NCI-H345 treated with DMSO at 0.1 percent for 48 hours (cell line): ENCODE measurements at regions not wholly inside any gene's neighbourhood (a gene's known extent, or its start where the extent isn't known, plus 50 kb on each side); places are given as distances from the start of the nearest gene placed in this dataset.
"Not testable (repeated sequence)": the region's sequence is repeated elsewhere in the genome, so short reads cannot be mapped to it uniquely, and the experiment has no call there.

Experiments used
- DNase-seq: peaks from one replicate; lab custom pipeline; 2025; ENCODE audit not compliant: unreplicated experiment; lab: John Stamatoyannopoulos, UW

GRCh38 chrX:137212078-137212632, 178.4 kb upstream of the GPR101 start:
- no peak for DNase-seq

GRCh38 chrX:137198040-137198439, 164.2 kb upstream of the GPR101 start:
- no peak for DNase-seq

- no peak for DNase-seq
Measured at GRCh38 chrX:137195991-137196390, 162.2 kb upstream of the GPR101 start.

DNA sequence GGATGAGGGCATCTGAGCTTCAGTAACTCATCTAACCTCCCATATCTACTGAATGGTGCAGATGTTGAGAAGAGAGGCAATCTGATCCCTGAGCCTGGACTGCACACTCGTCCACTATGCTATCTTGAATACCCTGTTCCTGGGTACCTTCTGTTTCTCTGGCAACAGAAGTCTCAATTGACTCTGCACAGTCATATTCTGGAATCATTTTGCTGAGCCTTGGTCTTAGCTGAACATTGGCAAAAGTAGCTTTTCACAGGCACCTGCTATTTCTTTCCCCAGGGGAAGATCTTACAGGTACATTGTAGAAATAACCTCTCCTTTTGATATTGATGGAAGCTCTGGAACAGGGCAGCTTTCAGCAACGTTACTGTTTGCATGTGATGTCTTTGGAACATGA, 161.5 kb upstream of the GPR101 start:
- DNase-seq = no peak

GRCh38 chrX:137194164-137194563, 160.4 kb upstream of the GPR101 start:
- DNase-seq = peak; percentile 1

GRCh38 chrX:137187540-137187939, 153.7 kb upstream of the GPR101 start:
- no peak for DNase-seq

GRCh38 chrX:137178392-137178791, 144.6 kb upstream of the GPR101 start:
- no peak for DNase-seq

DNA sequence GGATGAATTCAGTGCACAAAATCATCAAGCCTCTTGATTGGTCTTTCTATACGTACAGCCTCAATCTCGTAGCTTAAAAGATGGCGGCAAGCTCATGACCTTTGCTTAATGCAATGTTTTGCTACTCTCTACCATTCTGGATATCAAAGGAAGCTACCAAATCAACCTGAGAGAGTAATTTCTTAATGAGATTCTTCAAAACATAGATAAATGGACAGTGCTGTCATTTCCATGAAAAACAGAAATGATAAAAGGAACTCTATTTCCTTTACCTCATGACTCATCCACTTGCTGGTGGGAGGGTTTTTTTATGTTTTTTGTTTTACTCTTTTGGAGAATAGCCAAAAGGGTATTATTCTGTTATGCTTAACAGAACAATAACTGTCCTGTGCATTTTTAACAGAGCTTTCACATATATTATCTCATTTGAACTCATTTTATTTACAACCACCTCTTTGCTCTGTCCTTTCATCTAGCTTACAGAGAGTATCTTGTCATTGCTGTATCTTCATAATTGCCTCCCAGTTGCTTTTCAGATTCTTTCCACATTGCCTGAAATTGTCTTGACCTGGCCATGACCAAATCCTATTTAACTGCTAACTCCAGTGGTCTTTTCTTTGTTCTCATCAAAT, 138.6 kb upstream of the GPR101 start:
- no peak for DNase-seq

- no peak for DNase-seq
Measured at GRCh38 chrX:137171626-137172025, 137.8 kb upstream of the GPR101 start.

- no peak for DNase-seq
Measured at GRCh38 chrX:137166591-137166990, 132.8 kb upstream of the GPR101 start.

DNA sequence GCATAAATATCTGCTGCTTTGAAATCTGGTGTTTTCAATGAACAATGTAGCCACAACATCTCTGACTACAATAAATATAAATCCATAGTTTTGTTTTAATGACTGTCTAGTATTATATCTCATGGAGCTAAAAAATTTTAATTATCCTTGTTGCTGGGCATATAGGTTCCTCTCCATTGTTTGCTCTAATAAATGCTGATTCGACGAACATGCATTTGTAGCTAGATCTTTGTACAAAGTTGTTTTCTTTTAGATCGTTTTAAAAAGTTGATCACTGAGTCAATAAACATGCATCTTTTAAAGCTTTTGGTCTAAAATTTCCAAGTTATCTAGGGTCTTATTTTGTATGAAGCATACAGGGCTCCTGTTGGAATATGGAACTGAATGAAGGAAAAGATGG, 130.5 kb upstream of the GPR101 start:
- no peak for DNase-seq

GRCh38 chrX:137151403-137151802, 117.6 kb upstream of the GPR101 start:
- no peak for DNase-seq

GRCh38 chrX:137143864-137144263, 110.1 kb upstream of the GPR101 start:
- no peak for DNase-seq

DNA sequence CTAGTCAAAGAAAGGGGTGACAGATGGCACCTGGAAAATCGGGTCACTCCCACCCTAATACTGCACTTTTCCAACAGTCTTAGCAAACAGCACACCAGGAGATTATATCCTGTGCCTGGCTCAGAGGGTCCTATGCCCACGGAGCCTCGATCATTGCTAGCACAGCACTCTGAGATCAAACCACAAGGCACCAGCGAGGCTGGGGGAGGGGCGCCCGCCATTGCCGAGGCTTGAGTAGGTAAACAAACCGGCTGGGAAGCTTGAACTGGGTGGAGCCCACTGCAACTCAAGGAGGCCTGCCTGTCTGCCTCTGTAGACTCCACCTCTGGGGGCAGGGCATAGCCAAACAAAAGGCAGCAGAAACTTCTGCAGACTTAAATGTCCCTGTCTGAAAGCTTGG, 88.9 kb upstream of the GPR101 start:
- DNase-seq = not testable (repeated sequence)

- no peak for DNase-seq
Measured at GRCh38 chrX:137119049-137119448, 85.3 kb upstream of the GPR101 start.

- DNase-seq = no peak
Measured at GRCh38 chrX:137118536-137118935, 84.7 kb upstream of the GPR101 start.

GRCh38 chrX:137118136-137118535, 84.3 kb upstream of the GPR101 start:
- DNase-seq = no peak

DNA sequence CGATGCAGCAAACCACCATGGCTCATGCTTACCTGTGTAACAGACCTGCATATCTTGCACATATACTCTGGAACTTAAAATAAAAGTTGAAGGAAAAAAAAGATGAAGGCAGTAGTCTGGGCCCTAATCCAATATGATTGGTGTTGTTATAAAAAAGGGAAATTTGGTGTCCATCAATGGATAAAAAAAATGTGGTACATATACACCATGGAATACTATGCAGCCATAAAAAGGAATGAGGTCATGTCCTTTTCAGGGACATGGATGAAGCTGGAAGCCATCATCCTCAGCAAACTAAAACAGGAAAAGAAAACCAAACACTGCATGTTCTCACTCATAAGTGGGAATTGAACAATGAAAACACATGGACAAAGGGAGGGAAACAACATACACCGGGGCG, 74.1 kb upstream of the GPR101 start:
- DNase-seq = not testable (repeated sequence)

DNA sequence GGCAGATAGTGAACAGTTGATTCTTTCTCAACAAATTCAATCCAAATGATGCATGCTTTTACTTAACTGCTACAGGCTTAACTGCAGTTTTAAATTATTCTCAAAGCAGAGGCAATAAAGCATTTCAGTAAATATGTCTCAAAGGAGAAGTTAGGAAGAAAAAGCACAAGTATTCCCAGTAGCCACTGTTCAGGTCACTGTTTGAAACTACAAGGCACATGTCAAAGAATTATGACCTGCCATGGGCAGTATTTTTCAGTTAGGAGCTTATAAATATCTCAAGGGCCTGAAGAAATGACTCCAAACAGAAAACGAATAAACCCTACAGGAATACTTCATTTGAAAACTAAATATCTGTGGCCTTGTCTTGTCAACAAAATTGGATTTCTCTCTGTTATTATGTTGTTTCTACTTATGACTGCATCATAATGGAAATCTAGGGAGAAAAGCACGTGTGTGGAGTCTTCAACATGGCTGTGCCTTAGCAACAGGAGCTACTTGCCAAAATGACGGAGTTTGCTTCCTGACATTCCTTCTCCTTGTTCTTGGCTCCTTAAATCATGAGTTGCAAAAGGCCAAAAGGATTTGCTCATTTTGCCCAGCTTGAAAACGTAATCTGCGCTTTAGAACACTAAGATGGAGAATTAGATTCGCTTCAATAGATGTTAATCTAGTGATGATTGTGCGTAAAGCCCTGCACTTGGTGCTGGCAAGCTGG, 67.6 kb upstream of the GPR101 start:
- DNase-seq = no peak
